HL-60 (cell line): ENCODE measurements at regions not wholly inside any gene's neighbourhood (a gene's known extent, or its start where the extent isn't known, plus 50 kb on each side); places are given as distances from the start of the nearest gene placed in this dataset.

Source experiments
- CTCF ChIP-seq: IDR thresholded peaks from one replicate; pipeline ENCODE4 v1.5.1; 2011; ENCODE audit warnings: low read length, control low read depth, inconsistent platforms; ENCODE audit not compliant: insufficient read depth
- REST ChIP-seq: IDR thresholded peaks from 2 replicates; pipeline ENCODE4 v1.6.1; 2012; ENCODE audit warnings: low read depth; ENCODE audit not compliant: insufficient replicate concordance

GRCh38 chr2:120957905-120958304 lies 222.2 kb downstream of the GLI2 start:
- TF ChIP-seq CTCF (no peak), REST (no peak)
